OCI-LY7 (cell line): ENCODE measurements at regions not wholly inside any gene's neighbourhood (a gene's known extent, or its start where the extent isn't known, plus 50 kb on each side); places are given as distances from the start of the nearest gene placed in this dataset.

Experiments used
- BruUV-seq: library from RNA; stranded (reverse); fragments of 400-500 nt; replicated peaks from 2 replicates; lab custom pipeline; 2021; lab: Mats Ljungman, UMichigan
- CTCF ChIA-PET: fragments of 300-600 bp; sonication (Branson Sonifier 250); formaldehyde crosslinking; loops from one replicate; lab custom pipeline; 2022; ENCODE audit warnings: antibody characterized with exemption; ENCODE audit not compliant: unreplicated experiment; lab: Charles Lee
- POLR2A ChIA-PET: fragments of 300-600 bp; sonication (Branson Sonifier 250); formaldehyde crosslinking; loops from one replicate; lab custom pipeline; 2022; ENCODE audit warnings: antibody characterized with exemption; lab: Charles Lee
- DNase-seq: peaks from one replicate; pipeline ENCODE4 v3.0.0-alpha.2; 2015; ENCODE audit warnings: low spot score
- H2AFZ ChIP-seq: fragments of 200-600 bp; sonication (generic), shearing (Covaris generic); 2 replicates; pipeline ENCODE4 v1.6.1; 2014; ENCODE audit warnings: mild to moderate bottlenecking, antibody characterized with exemption, low read length, moderate library complexity
- H3K27ac ChIP-seq: fragments of 200-600 bp; sonication (generic); 2 replicates; pipeline ENCODE4 v1.5.1; 2014; ENCODE audit warnings: mixed run types, low read depth, mild to moderate bottlenecking, moderate library complexity, low read length, inconsistent platforms; ENCODE audit not compliant: poor library complexity, severe bottlenecking
- H3K36me3 ChIP-seq: fragments of 200-600 bp; sonication (generic); 2 replicates; pipeline ENCODE4 v1.6.1; 2014; ENCODE audit warnings: mild to moderate bottlenecking, antibody characterized with exemption, low read length, moderate library complexity, mixed read lengths; ENCODE audit not compliant: insufficient read depth
- H3K4me1 ChIP-seq: fragments of 200-600 bp; sonication (generic); 2 replicates; pipeline ENCODE4 v1.5.1; 2014; ENCODE audit warnings: mild to moderate bottlenecking, low read length; ENCODE audit not compliant: insufficient read depth, poor library complexity, severe bottlenecking
- H3K4me2 ChIP-seq: fragments of 200-600 bp; sonication (generic); 2 replicates; pipeline ENCODE4 v1.6.1; 2014; ENCODE audit warnings: mild to moderate bottlenecking, low read length
- H3K4me3 ChIP-seq: fragments of 200-600 bp; sonication (generic); 2 replicates; pipeline ENCODE4 v1.5.1; 2014; ENCODE audit warnings: mild to moderate bottlenecking, low read depth, low read length; ENCODE audit not compliant: poor library complexity, severe bottlenecking
- H3K79me2 ChIP-seq: fragments of 200-600 bp; sonication (generic); 2 replicates; pipeline ENCODE4 v1.6.1; 2016; ENCODE audit warnings: low read depth, mild to moderate bottlenecking, low read length, moderate library complexity, mixed read lengths; ENCODE audit not compliant: insufficient read depth
- H3K9me2 ChIP-seq: fragments of 200-600 bp; sonication (generic); 2 replicates; pipeline ENCODE4 v1.6.1; 2016; ENCODE audit warnings: mild to moderate bottlenecking, low read length, mixed read lengths; ENCODE audit not compliant: insufficient read depth
- H3K9me3 ChIP-seq: fragments of 200-600 bp; sonication (generic); 2 replicates; pipeline ENCODE4 v1.6.1; 2014; ENCODE audit warnings: mild to moderate bottlenecking, mixed run types, low read length, mixed read lengths
- H4K20me1 ChIP-seq: fragments of 200-600 bp; sonication (generic); 2 replicates; pipeline ENCODE4 v1.6.1; 2014; ENCODE audit warnings: mild to moderate bottlenecking, antibody characterized with exemption, low read length, moderate library complexity, mixed read lengths; ENCODE audit not compliant: insufficient read depth
- EZH2phosphoT487 ChIP-seq: fragments of 200-600 bp; sonication (generic); IDR thresholded peaks from 2 replicates; pipeline ENCODE4 v1.6.1; 2018; ENCODE audit warnings: low read depth, borderline replicate concordance, mild to moderate bottlenecking, mixed run types, antibody characterized with exemption, low read length, moderate library complexity, mixed read lengths
- intact Hi-C: fragments of 100-400 bp; cut with micrococcal nuclease; formaldehyde crosslinking; loops from one replicate; pipeline ENCODE4 v1.10.0; 2022; ENCODE audit not compliant: unreplicated experiment
- TF ChIP-seq, protein P1 (sequence below): fragments of 200-600 bp; sonication (generic); conservative IDR thresholded peaks from 2 replicates; pipeline ENCODE4 v1.5.1; 2014; ENCODE audit warnings: mild to moderate bottlenecking, antibody characterized with exemption, low read length, moderate library complexity, mixed read lengths

DNA sequence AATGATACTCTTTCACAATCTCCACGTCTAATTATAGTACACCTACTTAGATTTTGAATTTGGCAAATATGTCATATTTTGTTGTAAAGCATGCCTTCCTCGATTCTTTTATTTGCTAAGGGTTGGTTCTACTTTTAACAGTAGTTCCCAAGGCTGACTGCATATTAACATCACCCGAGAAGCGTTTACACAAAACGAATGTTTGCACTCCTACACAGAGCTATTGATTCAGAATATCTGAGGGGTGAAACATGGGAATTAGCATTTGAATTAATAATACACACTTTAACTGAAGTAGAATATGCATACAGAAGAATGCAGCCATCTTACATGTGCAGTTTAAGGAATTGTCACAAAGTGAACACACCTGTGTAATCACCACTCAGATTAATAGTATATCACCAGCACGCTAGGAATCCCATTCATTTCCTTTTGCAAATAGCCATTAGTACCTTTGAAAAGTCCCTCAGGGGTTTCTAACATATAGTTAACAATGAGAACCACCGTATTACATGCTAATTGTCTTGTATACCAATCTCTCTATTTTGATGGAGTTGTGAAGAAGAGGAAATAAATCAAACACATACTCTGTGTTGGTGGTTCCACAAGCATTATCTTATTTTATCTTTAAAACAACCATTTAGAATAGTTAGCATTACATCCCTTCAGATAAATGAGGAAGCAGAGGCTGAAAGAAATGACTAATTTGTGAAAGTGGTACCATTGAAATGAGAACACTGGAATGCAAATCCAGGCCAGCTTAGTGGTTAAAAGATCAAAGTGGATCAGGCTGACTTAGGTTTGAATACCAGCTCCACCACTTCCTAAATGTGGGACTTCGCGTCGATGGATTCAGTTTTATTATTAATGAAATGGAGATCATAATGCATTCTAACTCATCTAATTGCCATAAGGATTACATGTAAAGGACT is 317.6 kb downstream of the HDGFL1 start:
- CTCF ChIA-PET: no interaction called here

GRCh38 chr6:22888163-22888752 is 318.9 kb downstream of the HDGFL1 start:
- TF ChIP-seq, protein P1, sequence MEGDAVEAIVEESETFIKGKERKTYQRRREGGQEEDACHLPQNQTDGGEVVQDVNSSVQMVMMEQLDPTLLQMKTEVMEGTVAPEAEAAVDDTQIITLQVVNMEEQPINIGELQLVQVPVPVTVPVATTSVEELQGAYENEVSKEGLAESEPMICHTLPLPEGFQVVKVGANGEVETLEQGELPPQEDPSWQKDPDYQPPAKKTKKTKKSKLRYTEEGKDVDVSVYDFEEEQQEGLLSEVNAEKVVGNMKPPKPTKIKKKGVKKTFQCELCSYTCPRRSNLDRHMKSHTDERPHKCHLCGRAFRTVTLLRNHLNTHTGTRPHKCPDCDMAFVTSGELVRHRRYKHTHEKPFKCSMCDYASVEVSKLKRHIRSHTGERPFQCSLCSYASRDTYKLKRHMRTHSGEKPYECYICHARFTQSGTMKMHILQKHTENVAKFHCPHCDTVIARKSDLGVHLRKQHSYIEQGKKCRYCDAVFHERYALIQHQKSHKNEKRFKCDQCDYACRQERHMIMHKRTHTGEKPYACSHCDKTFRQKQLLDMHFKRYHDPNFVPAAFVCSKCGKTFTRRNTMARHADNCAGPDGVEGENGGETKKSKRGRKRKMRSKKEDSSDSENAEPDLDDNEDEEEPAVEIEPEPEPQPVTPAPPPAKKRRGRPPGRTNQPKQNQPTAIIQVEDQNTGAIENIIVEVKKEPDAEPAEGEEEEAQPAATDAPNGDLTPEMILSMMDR: no peak
- no peak for TF ChIP-seq EZH2phosphoT487
- BruUV-seq: no TSS peak
- Histone ChIP-seq H3K27ac (no peak overlapping the region), H3K79me2 (no peaks in the 10 kb centered on the region), H3K9me2 (no peaks in the 10 kb centered on the region), H2AFZ (no peak overlapping the region), H3K9me3 (no peaks in the 10 kb centered on the region), H3K4me3 (no peak overlapping the region), H4K20me1 (no peaks in the 10 kb centered on the region), H3K36me3 (no peaks in the 10 kb centered on the region), H3K4me2 (no peak overlapping the region), H3K4me1 (no peaks in the 10 kb centered on the region)
- CTCF ChIA-PET: no interaction called here
- POLR2A ChIA-PET: interaction anchor here (0.6 kb wide), 1 partner anchor 68 kb away, joined by 3 read pairs; no protein-coding TSS in a partner anchor
- DNase-seq: no peak
- intact Hi-C loops: no loop called here

More for the DNA sequence above, 317.6 kb downstream of the HDGFL1 start:
- Histone ChIP-seq H3K4me3 (no peak overlapping the region), H3K9me3 (no peaks in the 10 kb centered on the region), H2AFZ (no peak overlapping the region), H3K79me2 (no peaks in the 10 kb centered on the region), H4K20me1 (no peaks in the 10 kb centered on the region), H3K4me1 (no peaks in the 10 kb centered on the region), H3K27ac (no peak overlapping the region), H3K9me2 (no peaks in the 10 kb centered on the region), H3K36me3 (no peaks in the 10 kb centered on the region), H3K4me2 (no peak overlapping the region)
- POLR2A ChIA-PET: no interaction called here
- no peak for DNase-seq
- BruUV-seq: no TSS peak
- TF ChIP-seq EZH2phosphoT487: no peak
- TF ChIP-seq, protein P1: no peak
- intact Hi-C loops: no loop called here
